GM21423 (cell line): ENCODE measurements at regions not wholly inside any gene's neighbourhood (a gene's known extent, or its start where the extent isn't known, plus 50 kb on each side); places are given as distances from the start of the nearest gene placed in this dataset.

ENCODE experiments used
- ATAC-seq: cut with Tn5 transposase; IDR thresholded peaks from one replicate; pipeline ENCODE4 v1.9.1; 2021; ENCODE audit warnings: mild to moderate bottlenecking, moderate library complexity; ENCODE audit not compliant: unreplicated experiment

DNA sequence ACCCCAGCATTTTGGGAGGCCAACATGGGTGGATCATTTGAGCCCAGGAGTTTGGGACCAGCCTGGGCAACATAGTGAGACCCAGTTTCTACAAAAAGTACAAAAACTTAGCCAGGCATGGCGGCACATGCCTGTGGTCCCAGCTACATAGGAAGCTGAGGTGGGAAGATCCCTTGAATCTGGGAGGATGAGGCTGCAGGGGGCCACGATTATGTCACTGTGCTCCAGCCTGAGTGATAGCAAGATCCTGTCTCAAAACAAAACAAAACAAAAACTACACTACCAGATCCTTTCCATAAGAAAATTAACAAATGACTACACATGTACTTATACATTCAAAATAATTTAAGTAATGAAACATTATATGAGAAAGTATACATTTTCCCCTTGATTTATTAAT, 116.4 kb upstream of the KLF6 start:
- no peak for ATAC-seq

DNA sequence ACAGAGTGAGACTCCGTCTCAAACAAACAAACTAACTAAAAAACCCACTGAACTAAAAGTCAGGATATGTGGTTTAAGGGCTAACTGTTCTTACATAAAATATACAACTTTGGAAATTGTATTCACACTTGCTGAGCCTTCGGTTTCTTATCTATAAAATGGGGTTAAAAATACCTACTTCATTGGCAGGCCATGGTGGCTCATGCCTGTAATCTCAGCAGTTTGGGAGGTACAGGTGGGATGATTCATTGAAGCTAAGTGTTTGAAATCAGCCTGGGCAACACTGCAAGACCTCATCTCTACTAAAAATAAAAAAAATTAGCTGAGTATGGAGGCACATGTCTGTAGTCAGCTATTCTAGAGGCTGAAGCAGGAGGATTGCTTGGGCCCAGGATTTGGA, 115.4 kb upstream of the KLF6 start:
- no peak for ATAC-seq

DNA sequence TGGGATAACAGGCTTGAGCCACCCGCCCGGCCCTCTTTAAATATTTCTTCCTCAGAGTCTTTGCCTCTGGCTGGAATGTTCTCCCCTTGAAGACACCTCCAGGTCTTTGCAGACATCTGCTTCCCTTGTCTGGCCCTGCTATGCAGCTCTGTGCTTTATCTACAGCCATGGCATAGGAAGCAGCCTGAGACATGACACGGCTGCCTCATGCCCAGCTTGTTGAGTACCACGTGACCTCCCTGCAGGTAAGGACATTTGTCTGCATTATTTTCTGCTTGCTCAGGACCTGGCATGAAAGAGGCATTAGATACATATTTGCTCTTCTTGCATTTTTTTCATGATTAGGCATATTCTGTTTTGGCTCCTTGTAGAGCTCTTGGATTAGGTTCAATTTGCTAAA, 113.8 kb upstream of the KLF6 start:
- no peak for ATAC-seq

DNA sequence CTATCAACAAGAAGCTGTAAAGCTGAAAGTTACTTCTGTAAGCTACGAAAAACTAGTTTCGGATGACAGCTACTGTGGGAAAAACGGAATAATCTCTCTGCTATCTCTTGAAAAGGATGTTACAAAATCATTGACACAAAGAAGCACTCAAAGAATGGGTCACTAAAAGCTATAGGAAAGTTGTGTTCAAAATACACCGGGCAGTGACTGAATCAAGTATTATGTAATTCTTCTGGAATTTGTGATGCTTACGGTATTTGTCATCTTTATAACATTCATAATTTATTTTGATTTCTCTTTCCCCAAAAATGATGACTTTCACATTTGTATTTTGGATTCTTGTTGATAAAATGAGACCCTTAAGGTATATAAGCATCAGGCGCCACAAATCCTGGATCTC, 112.1 kb upstream of the KLF6 start:
- no peak for ATAC-seq

DNA sequence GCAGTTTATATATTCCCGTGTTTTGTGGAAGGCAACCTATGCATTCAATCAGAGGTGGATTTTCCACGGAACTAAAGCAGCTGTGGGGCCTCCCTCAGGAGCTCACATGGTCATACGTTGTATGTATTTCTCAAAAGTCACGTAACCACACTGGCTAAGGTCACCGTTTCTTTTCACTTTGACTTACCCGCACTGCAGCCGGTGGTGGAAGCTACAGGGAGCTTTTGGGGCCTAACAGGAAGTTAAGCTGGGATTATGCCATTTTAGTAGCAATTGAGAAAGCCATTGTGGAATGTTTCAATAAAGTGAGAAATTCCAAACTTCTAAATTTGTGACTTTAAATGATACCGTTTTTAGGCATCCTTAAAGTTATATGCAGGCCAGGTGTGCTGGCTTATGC, 111.2 kb upstream of the KLF6 start:
- ATAC-seq, result no peak

- no peak for ATAC-seq
Observed at GRCh38 chr10:3895045-3895631, 110.1 kb upstream of the KLF6 start.

GRCh38 chr10:3893901-3894563, 109.0 kb upstream of the KLF6 start:
- no peak for ATAC-seq

DNA sequence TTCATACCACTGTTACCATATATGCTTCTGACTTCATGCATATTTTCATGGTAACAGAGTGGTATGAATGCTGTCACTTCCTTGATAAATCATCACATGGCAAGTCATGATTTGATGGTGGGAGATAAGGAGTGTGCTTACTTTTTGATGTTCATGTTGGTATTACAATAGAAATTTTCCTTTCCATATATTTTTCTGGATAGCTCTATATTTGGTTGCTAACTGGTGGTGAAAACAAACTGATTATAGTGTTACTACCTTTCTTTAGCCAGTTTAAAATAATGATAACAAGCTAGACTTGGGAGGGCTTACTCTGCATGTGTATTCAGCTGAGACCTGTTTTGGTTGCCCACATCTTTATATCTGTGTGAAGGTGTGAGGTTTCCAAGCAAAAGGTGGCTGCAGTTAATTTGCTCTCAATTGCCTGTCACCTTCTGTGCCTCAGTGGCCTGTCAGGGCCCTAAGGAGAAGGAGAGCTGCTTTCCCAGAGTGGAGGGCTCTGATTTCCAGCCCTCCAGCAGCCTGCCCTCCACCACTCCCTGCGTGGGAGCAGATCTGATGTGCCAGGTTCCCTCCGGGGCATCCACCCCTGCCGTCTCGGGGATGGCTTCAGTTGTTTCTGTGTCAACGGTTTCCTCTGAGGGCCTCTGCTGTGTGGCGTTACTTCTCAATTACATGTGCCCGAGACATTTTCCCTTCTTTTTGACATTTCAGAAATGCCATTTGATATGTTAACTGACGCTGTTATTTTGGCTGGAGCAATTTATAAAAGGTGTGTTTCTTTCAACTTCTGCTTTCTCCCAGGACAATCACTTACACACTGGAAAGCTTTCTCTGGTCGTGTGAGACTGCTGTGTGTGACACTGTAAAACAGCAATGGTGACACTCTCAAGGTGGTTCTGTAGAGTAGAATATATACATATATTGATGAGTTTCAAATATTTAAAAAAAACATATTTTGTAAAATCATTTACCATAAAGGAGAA, 107.7 kb upstream of the KLF6 start:
- no peak for ATAC-seq

DNA sequence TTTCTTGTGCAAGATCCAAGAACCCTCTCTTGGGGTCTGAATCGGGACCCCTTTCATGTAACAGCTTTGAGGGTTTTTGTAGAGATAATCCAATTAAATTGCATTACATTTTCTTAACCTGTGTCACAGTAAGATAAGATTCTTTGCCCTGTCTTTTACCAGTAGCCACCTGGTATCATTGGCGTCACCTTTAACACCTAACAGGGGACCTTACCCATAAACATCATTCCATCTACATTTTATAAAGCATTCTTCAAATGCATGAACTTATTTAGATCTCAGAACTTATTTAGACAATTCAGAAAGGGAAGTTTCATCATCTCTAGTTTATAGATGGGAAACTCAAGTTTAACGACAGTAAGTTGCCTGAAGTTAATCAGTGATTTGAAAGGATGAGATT, 106.4 kb upstream of the KLF6 start:
- ATAC-seq, result no peak

GRCh38 chr10:3890602-3891352, 105.8 kb upstream of the KLF6 start:
- ATAC-seq, result no peak

GRCh38 chr10:3889961-3890522, 105.0 kb upstream of the KLF6 start:
- ATAC-seq, result no peak

- ATAC-seq, result peak; percentile 64
Observed at GRCh38 chr10:3887885-3888476, 103.0 kb upstream of the KLF6 start.

DNA sequence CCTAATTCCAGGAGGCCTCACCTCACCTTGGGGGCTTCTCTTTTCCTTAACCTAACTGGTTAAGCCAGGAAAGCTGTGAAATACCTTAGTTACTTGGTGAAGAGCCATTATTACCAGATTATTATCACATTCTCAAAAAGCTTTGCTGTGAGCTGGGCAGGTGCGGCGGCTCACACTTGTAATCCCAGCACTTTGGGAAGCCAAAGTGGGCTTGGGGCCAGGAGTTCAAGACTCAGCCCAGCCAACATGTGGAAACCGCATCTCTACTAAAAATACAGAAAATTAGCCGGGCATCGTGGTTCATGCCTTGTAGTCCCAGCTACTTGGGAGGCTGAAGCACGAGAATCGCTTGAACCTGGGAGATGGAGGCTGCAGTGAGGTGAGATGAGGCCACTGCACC, 102.4 kb upstream of the KLF6 start:
- ATAC-seq, result no peak

DNA sequence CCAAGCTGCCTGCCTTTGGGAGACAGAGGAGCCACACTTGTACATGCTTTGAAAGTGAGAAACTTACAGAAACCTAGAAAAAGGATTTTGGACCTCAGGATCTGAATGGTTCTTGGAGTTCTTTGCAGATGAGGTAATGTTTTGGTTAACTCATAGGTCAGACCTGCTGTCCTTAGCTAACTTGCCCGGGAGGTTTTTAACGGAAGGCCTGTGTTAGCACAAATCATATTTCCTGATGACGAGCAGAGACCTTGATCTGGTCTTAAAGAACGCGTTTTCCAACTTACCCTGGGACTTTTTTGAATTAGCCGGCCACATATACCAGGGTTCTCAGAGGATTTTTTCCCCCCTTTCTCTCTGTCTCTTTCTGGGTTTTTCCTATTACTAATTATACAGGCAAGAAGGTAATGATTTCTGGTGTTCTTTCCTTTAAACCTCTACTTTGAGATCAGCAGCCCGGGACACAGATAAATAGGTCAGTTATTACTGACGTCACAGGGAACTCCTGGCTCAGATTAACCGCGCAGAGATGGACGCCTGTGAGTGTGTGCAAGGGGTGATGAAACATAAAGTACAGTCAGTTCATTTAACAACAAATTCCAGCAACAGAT, 101.7 kb upstream of the KLF6 start:
- no peak for ATAC-seq

- no peak for ATAC-seq
Observed at GRCh38 chr10:3886191-3886590, 101.2 kb upstream of the KLF6 start.

- ATAC-seq, result peak; percentile 34
Observed at GRCh38 chr10:3882855-3883254, 97.8 kb upstream of the KLF6 start.

GRCh38 chr10:3881622-3882021, 96.6 kb upstream of the KLF6 start:
- ATAC-seq, result no peak

DNA sequence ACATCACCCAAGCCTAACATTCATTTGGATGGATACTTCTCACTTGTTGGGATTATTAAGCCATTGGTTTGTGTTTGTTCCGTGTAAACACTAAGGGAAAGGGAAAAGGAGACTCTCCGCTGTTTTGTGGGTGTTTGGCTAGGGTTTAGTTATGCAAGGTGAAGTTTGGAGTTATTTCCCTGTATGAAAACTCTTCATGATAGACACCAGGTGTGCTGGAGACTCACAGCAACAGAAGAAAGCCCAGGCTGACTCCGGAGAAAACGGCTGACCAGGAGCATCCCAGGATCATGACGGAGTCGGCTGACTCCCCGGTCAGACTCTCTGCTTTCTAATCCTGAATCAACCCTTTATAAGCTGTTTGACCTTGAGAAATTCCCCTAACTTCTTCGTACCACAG, 94.1 kb upstream of the KLF6 start:
- ATAC-seq, result no peak

DNA sequence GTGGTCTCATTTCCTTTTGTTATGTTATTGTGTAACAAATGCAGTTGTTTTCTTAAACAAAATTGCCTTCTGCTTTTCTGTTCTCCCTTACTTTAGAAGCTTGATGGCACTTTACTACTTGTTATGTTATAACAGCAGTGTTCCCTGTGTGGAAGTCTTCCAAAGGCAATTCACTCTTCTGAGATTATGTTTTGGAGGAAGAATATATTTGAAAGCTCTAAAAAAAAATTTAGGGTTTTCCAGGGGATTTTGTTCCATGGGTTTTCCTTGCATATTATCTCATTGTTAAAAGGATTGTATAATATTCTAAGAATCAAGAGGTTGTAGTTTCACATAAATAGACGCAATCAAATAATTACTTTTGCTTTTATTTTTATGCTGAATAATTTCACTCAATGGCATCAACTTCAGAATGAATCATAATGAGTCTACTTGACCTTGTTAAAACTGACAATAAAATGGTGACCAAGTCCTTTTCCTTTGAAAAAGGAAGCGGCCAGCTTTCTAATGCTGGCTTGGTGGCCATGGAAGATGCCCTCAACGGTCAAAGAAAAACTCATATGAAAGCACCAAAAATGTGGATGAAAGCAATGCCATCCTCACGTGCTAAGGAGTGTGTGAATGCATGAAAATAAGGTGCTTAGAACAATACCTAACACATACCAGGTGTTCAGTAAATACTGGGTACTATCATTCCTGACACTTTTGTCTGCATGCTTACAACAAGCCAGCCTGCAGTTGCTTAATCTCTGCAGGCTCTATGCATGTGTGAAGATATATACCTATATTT, 92.4 kb upstream of the KLF6 start:
- ATAC-seq, result no peak
